Osteoblast (primary cell): ENCODE measurements at regions not wholly inside any gene's neighbourhood (a gene's known extent, or its start where the extent isn't known, plus 50 kb on each side); places are given as distances from the start of the nearest gene placed in this dataset.

Source experiments
- DNase-seq: peaks from one replicate; pipeline ENCODE4 v3.0.0; 2011; ENCODE audit warnings: low spot score, mixed read lengths; ENCODE audit not compliant: insufficient read length; ENCODE audit errors: missing footprints
- H2AFZ ChIP-seq: 2 replicates; pipeline ENCODE4 v1.6.0; 2011; ENCODE audit warnings: mild to moderate bottlenecking, low read length
- H3K27ac ChIP-seq: 2 replicates; pipeline ENCODE4 v1.5.1; 2011; ENCODE audit warnings: mild to moderate bottlenecking, low read depth, low read length, moderate library complexity
- H3K27me3 ChIP-seq: 2 replicates; pipeline ENCODE4 v1.6.0; 2012; ENCODE audit warnings: mild to moderate bottlenecking, control low read depth, inconsistent platforms, low read length, moderate library complexity; ENCODE audit not compliant: insufficient read depth
- H3K36me3 ChIP-seq: 2 replicates; pipeline ENCODE4 v1.5.1; 2011; ENCODE audit warnings: mild to moderate bottlenecking, low read length, control low read depth, moderate library complexity; ENCODE audit not compliant: insufficient read depth
- H3K4me1 ChIP-seq: 2 replicates; pipeline ENCODE4 v1.5.1; 2011; ENCODE audit warnings: mild to moderate bottlenecking, low read length, control low read depth, moderate library complexity; ENCODE audit not compliant: insufficient read depth
- H3K4me2 ChIP-seq: 2 replicates; pipeline ENCODE4 v1.6.0; 2011; ENCODE audit warnings: mild to moderate bottlenecking, low read length; ENCODE audit not compliant: insufficient read depth
- H3K4me3 ChIP-seq: fragments of 200-600 bp; sonication (generic); 3 replicates; pipeline ENCODE4 v1.5.1; 2012; ENCODE audit warnings: mild to moderate bottlenecking, low read length, inconsistent platforms; ENCODE audit not compliant: insufficient read depth
- H3K79me2 ChIP-seq: 2 replicates; pipeline ENCODE4 v1.6.0; 2012; ENCODE audit warnings: mild to moderate bottlenecking, low read length, control low read depth, inconsistent platforms; ENCODE audit not compliant: insufficient read depth
- H3K9me3 ChIP-seq: 2 replicates; pipeline ENCODE4 v1.5.1; 2011; ENCODE audit warnings: low read depth, low read length, control low read depth
- H4K20me1 ChIP-seq: 2 replicates; pipeline ENCODE4 v1.6.0; 2012; ENCODE audit warnings: mild to moderate bottlenecking, low read length, control low read depth; ENCODE audit not compliant: insufficient read depth
- CTCF ChIP-seq: IDR thresholded peaks from 2 replicates; pipeline ENCODE4 v1.5.1; 2011; ENCODE audit warnings: mild to moderate bottlenecking, low read depth, low read length, moderate library complexity; ENCODE audit errors: extremely low read depth

- no peak for DNase-seq
- TF ChIP-seq CTCF = no peak
- Histone ChIP-seq H3K79me2 (no peaks in the 10 kb centered on the region), H3K9me3 (no peaks in the 10 kb centered on the region), H3K4me3 (no peak overlapping the region), H3K4me1 (no peaks in the 10 kb centered on the region), H3K4me2 (no peak overlapping the region), H3K27me3 (no peaks in the 10 kb centered on the region), H3K27ac (no peak overlapping the region), H2AFZ (no peak overlapping the region), H4K20me1 (no peaks in the 10 kb centered on the region), H3K36me3 (no peaks in the 10 kb centered on the region)
These were observed 213.2 kb downstream of the SMAD2 start for GRCh38 chr18:47717257-47717656.

GRCh38 chr18:47716632-47717185 is 213.8 kb downstream of the SMAD2 start:
- no peaks in the 10 kb centered on the region for H3K36me3 ChIP-seq
- H3K27me3 ChIP-seq = no peaks in the 10 kb centered on the region
- no peak overlapping the region for H3K27ac ChIP-seq
- no peaks in the 10 kb centered on the region for H3K9me3 ChIP-seq
- H3K4me3 ChIP-seq = no peak overlapping the region
- H2AFZ ChIP-seq = no peak overlapping the region
- H3K79me2 ChIP-seq = no peaks in the 10 kb centered on the region
- H4K20me1 ChIP-seq = no peaks in the 10 kb centered on the region
- H3K4me1 ChIP-seq = no peaks in the 10 kb centered on the region
- no peak overlapping the region for H3K4me2 ChIP-seq
- no peak for TF ChIP-seq CTCF
- no peak for DNase-seq

- no peaks in the 10 kb centered on the region for H3K4me1 ChIP-seq
- H3K79me2 ChIP-seq = no peaks in the 10 kb centered on the region
- no peaks in the 10 kb centered on the region for H4K20me1 ChIP-seq
- H2AFZ ChIP-seq = no peak overlapping the region
- H3K4me3 ChIP-seq = no peak overlapping the region
- no peak for DNase-seq
- H3K27ac ChIP-seq = no peak overlapping the region
- no peak for TF ChIP-seq CTCF
- no peaks in the 10 kb centered on the region for H3K9me3 ChIP-seq
- no peaks in the 10 kb centered on the region for H3K27me3 ChIP-seq
- no peaks in the 10 kb centered on the region for H3K36me3 ChIP-seq
- no peak overlapping the region for H3K4me2 ChIP-seq
These were observed 220.0 kb downstream of the SMAD2 start for GRCh38 chr18:47710451-47710850.

- Histone ChIP-seq H3K9me3 (no peaks in the 10 kb centered on the region), H3K79me2 (no peaks in the 10 kb centered on the region), H3K4me1 (no peaks in the 10 kb centered on the region), H3K4me3 (no peak overlapping the region), H4K20me1 (no peaks in the 10 kb centered on the region), H3K4me2 (no peak overlapping the region), H3K27ac (no peak overlapping the region), H3K27me3 (no peaks in the 10 kb centered on the region), H2AFZ (no peak overlapping the region), H3K36me3 (no peaks in the 10 kb centered on the region)
- no peak for DNase-seq
- TF ChIP-seq CTCF = no peak
These were observed 220.9 kb downstream of the SMAD2 start for GRCh38 chr18:47709556-47709955.
